ENCODE measurements at regions not wholly inside any gene's neighbourhood (a gene's known extent, or its start where the extent isn't known, plus 50 kb on each side); places are given as distances from the start of the nearest gene placed in this dataset.

- TF ChIP-seq CTCF (optimal IDR thresholded peaks at IDR 0.05 in 1 of 3, IDR thresholded peaks at IDR 0.05 in 1 of 3, conservative IDR thresholded peaks at IDR 0.05 in 1 of 3; ENCODE audit: extremely low read depth in 1 of 3, insufficient read depth in 2 of 3, low read length in 3 of 3) (no peak), EZH2 (IDR thresholded peaks at IDR 0.05; ENCODE audit: low read length) (no peak)
Measured at GRCh38 chr5:163838738-163839137, 333.3 kb downstream of the MAT2B start.

Data from keratinocyte (primary cell).